ENCODE measurements at regions not wholly inside any gene's neighbourhood (a gene's known extent, or its start where the extent isn't known, plus 50 kb on each side); places are given as distances from the start of the nearest gene placed in this dataset.

DNA sequence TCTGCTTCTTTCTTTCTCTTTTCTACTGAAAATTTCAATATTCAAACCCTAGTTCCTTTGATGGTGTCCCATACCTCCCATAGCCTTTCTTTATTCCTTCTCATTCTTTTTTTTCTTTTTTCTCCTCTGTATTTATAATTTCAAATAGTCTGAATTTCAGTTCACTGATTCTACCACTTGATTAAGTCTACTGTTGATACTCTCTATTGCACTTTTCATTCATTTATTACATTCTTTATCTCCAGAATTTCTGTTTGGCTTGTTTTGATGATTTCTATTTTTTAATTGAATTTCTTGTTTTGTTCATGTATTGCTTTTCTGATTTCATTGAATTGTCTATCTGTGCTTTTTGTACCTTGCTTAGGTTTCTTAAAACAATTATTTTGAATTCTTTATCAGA lies 111.9 kb upstream of the VRK2 start:
- intact Hi-C loops (cut with micrococcal nuclease) = no loop called here
- no peak overlapping the region for H3K27ac Mint-ChIP-seq
- H3K4me1 Mint-ChIP-seq (ENCODE audit: low read depth) = no peaks in the 10 kb centered on the region
- no peak for DNase-seq (ENCODE audit: low spot score)
- H3K36me3 Mint-ChIP-seq (ENCODE audit: low read depth) = no peaks in the 10 kb centered on the region
- H3K27me3 Mint-ChIP-seq (ENCODE audit: insufficient read depth) = peaks cover 2% of the 10 kb centered on the region
- H3K4me3 Mint-ChIP-seq = no peak overlapping the region
- H3K9me3 Mint-ChIP-seq = peaks cover 40% of the 10 kb centered on the region

DNA sequence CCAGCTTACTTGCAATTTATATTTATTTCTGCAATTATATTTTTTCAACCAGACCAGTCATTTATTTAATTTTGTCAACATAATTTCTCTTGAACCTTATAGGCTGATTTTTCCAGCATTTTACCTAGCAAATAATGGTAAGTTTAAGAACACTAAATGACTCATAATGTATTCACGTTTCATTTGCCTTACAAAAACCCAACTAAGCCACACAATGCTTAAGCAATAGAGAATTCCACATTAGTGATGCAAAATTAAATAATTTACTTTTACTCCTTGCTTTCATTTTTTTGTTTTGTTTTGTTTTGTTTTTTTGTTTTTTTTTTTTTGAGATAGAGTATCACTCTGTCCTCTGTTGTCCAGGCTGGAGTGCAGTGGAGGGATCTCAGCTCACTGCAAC lies 110.4 kb upstream of the VRK2 start:
- DNase-seq (ENCODE audit: low spot score) = no peak
- Mint-ChIP-seq H3K4me1 (ENCODE audit: low read depth) (no peaks in the 10 kb centered on the region), H3K36me3 (ENCODE audit: low read depth) (no peaks in the 10 kb centered on the region), H3K27ac (no peak overlapping the region), H3K27me3 (ENCODE audit: insufficient read depth) (peaks cover 2% of the 10 kb centered on the region), H3K9me3 (peaks cover 37% of the 10 kb centered on the region), H3K4me3 (no peak overlapping the region)
- intact Hi-C loops (cut with micrococcal nuclease) = no loop called here

DNA sequence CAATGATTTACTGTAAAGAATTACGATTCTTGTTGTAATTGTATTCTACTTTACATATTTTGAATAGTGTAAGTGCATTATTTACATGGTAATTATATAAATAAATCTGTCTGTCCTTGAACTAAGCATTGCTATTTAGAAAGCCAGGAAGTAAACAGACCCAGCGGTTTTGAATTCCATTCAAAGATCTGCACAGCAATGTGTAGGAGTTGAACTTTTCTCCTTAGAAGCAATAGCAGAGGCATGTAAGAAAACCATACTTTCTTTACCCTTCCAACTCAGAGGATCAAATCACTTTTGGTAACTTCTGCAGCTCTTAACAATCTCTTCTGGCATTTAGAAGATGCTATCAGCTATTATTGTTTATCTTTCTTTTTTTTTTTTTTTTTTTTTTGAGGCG lies 109.2 kb upstream of the VRK2 start:
- no peaks in the 10 kb centered on the region for H3K36me3 Mint-ChIP-seq (ENCODE audit: low read depth)

DNA sequence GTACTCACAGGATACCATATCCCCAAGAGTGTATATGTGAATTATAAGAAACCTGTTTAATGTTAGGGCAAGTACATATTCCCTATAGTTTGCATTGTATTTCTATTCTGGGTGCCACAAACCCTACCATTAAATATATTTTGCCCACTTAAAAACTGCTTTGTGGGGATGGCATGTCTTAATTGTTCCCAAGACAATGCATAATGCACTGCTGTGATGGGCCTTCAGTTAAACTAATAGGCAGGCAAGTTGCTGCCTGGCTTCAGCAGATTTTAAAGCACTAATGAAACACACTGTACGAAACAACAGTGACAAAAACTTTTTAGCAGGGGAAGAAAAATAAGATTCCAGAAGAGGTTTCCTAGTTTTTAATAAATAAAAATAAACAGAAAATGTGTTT lies 104.8 kb upstream of the VRK2 start:
- intact Hi-C loops (cut with micrococcal nuclease) = no loop called here

More for the DNA sequence above, 109.2 kb upstream of the VRK2 start:
- H3K9me3 Mint-ChIP-seq = peaks cover 36% of the 10 kb centered on the region
- no peak overlapping the region for H3K27ac Mint-ChIP-seq
- DNase-seq (ENCODE audit: low spot score) = no peak
- no peak overlapping the region for H3K4me3 Mint-ChIP-seq
- no peaks in the 10 kb centered on the region for H3K4me1 Mint-ChIP-seq (ENCODE audit: low read depth)
- intact Hi-C loops (cut with micrococcal nuclease) = no loop called here
- peaks cover 1% of the 10 kb centered on the region for H3K27me3 Mint-ChIP-seq (ENCODE audit: insufficient read depth)

DNA sequence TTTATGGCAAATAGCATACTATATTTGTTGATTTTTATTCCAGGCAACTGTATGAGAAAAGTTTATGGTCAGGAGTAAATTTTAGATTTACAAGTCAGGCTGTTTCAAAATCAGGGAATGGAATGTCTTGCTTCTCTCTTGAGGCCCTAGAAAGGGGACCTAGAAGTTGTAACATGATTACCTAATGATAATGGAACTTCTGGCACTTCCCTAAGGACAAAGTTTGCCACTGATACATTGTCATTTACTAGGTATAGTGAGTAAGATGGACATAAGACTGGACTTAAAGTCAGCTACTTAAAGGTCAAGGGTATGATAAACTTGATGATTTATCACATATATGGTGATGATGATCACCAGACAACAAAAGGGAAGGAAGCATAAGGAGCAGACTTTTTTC lies 103.3 kb upstream of the VRK2 start:
- H3K27me3 Mint-ChIP-seq (ENCODE audit: insufficient read depth) = no peaks in the 10 kb centered on the region
- H3K27ac Mint-ChIP-seq = no peak overlapping the region
- H3K4me1 Mint-ChIP-seq (ENCODE audit: low read depth) = no peaks in the 10 kb centered on the region
- H3K4me3 Mint-ChIP-seq = no peak overlapping the region
- no peaks in the 10 kb centered on the region for H3K36me3 Mint-ChIP-seq (ENCODE audit: low read depth)
- DNase-seq (ENCODE audit: low spot score) = no peak
- intact Hi-C loops (cut with micrococcal nuclease) = no loop called here
- peaks cover 3% of the 10 kb centered on the region for H3K9me3 Mint-ChIP-seq

More for the DNA sequence above, 104.8 kb upstream of the VRK2 start:
- no peaks in the 10 kb centered on the region for H3K27me3 Mint-ChIP-seq (ENCODE audit: insufficient read depth)
- no peak overlapping the region for H3K4me3 Mint-ChIP-seq
- no peak overlapping the region for H3K27ac Mint-ChIP-seq
- no peak for DNase-seq (ENCODE audit: low spot score)
- H3K9me3 Mint-ChIP-seq = peaks cover 3% of the 10 kb centered on the region
- no peaks in the 10 kb centered on the region for H3K4me1 Mint-ChIP-seq (ENCODE audit: low read depth)
- no peaks in the 10 kb centered on the region for H3K36me3 Mint-ChIP-seq (ENCODE audit: low read depth)

DNA sequence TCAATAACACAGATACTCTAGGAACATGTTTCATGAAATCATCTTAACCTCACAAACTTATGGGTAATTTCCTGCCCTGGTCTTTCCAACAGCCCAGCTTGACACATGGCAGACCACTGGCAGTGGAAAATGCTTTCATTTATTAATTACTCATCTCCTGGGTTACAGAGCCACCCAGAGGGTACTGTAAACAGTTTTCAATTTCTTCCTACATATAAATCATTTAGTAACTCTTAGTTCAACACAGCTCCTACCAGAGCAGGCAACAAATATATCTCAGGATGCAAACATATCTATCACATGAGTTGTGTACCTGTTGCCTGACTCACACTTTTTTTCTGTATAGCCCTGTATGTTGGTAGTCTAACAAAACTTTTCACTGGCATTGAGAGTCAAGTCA lies 99.2 kb upstream of the VRK2 start:
- no peaks in the 10 kb centered on the region for H3K9me3 Mint-ChIP-seq
- H3K4me1 Mint-ChIP-seq (ENCODE audit: low read depth) = no peaks in the 10 kb centered on the region
- DNase-seq (ENCODE audit: low spot score) = no peak
- no peak overlapping the region for H3K27ac Mint-ChIP-seq
- no peaks in the 10 kb centered on the region for H3K27me3 Mint-ChIP-seq (ENCODE audit: insufficient read depth)
- intact Hi-C loops (cut with micrococcal nuclease) = no loop called here
- no peak overlapping the region for H3K4me3 Mint-ChIP-seq
- no peaks in the 10 kb centered on the region for H3K36me3 Mint-ChIP-seq (ENCODE audit: low read depth)

DNA sequence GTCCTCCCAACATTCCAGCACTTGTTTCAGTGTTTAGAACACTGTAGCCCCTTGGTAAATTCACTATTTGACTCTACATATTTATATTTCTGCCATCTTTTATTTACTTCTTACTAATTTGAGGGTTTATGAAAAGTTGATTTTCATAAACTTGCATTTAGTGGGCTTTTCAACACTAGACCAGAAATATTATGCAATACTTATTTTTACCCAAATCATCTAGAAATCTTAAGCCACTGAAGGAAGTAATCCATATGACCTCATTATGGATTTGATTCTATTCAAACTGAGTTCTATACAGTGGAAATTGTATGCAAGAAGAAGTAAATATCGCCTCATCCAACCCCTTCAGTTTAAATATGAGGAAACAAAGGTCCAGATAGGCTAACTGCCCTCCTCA lies 92.6 kb upstream of the VRK2 start:
- DNase-seq (ENCODE audit: low spot score) = no peak
- no peaks in the 10 kb centered on the region for H3K27me3 Mint-ChIP-seq (ENCODE audit: insufficient read depth)
- no peak overlapping the region for H3K4me3 Mint-ChIP-seq
- H3K27ac Mint-ChIP-seq = no peak overlapping the region
- intact Hi-C loops (cut with micrococcal nuclease) = no loop called here
- no peaks in the 10 kb centered on the region for H3K9me3 Mint-ChIP-seq
- no peaks in the 10 kb centered on the region for H3K4me1 Mint-ChIP-seq (ENCODE audit: low read depth)
- H3K36me3 Mint-ChIP-seq (ENCODE audit: low read depth) = no peaks in the 10 kb centered on the region

DNA sequence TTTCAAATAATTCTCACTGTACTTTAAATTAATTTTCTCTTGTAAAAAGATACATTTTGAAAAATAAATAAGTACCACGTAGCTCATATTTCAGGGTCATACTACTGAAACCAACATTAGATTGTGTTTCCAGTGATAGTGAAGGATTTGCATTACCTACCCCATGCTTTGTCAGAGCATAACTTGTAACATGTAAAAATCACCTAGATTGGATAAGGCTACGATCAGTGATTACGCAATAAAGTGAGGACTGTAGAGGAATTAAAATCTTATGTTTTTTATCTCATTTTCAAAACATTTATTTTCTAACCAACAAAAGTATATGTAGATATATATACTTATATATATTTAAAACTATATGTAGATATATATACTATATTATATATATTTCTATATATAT lies 89.4 kb upstream of the VRK2 start:
- intact Hi-C loops (cut with micrococcal nuclease) = no loop called here
- no peak for DNase-seq (ENCODE audit: low spot score)
- no peaks in the 10 kb centered on the region for H3K4me1 Mint-ChIP-seq (ENCODE audit: low read depth)
- no peak overlapping the region for H3K4me3 Mint-ChIP-seq
- no peak overlapping the region for H3K27ac Mint-ChIP-seq
- H3K9me3 Mint-ChIP-seq = no peaks in the 10 kb centered on the region
- H3K27me3 Mint-ChIP-seq (ENCODE audit: insufficient read depth) = no peaks in the 10 kb centered on the region
- no peaks in the 10 kb centered on the region for H3K36me3 Mint-ChIP-seq (ENCODE audit: low read depth)

DNA sequence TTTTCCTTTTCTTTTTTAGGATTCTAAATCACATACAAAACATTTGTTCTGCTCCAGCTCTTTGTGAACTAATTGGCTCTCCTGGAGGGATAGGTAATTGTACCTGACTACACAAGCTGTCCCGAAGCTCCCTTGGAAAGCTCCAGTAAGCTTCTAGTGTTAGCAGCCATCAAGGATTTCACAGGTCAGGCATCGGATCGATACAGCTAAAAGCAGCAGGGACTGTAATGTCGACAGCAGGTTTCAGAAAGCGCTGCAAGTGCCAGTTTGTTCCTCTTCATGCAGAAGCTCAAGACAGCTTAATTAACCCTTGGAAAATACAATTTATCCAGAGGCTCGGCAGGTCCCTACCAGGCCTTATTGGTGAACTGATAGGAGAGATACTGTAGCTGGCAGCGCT lies 87.2 kb upstream of the VRK2 start:
- intact Hi-C loops (cut with micrococcal nuclease) = no loop called here
- Mint-ChIP-seq H3K9me3 (no peaks in the 10 kb centered on the region), H3K4me3 (no peak overlapping the region), H3K27me3 (ENCODE audit: insufficient read depth) (no peaks in the 10 kb centered on the region), H3K27ac (no peak overlapping the region), H3K36me3 (ENCODE audit: low read depth) (no peaks in the 10 kb centered on the region), H3K4me1 (ENCODE audit: low read depth) (no peaks in the 10 kb centered on the region)
- no peak for DNase-seq (ENCODE audit: low spot score)

DNA sequence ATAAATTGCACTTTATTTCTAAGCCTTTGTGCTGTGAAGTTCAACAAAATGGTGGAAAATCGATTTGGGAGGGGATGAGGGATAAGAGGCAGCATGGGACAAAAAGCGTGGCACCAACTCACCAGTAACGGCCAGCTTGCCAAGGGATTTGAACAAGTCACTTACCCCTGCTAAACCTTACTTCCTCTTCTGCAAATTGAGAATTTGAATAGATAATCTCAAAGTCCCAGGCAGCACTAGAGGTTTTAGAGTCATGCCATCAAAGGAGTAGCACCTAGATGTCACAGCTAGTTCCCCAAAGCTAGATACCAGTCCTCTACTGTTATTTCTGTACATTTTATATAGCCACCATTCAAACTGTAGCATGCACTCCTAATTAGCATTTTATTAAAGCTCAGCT lies 83.7 kb upstream of the VRK2 start:
- intact Hi-C loops (cut with micrococcal nuclease) = no loop called here
- no peak overlapping the region for H3K4me3 Mint-ChIP-seq
- no peaks in the 10 kb centered on the region for H3K27me3 Mint-ChIP-seq (ENCODE audit: insufficient read depth)
- no peaks in the 10 kb centered on the region for H3K36me3 Mint-ChIP-seq (ENCODE audit: low read depth)
- H3K4me1 Mint-ChIP-seq (ENCODE audit: low read depth) = no peaks in the 10 kb centered on the region
- no peak overlapping the region for H3K27ac Mint-ChIP-seq
- no peak for DNase-seq (ENCODE audit: low spot score)
- no peaks in the 10 kb centered on the region for H3K9me3 Mint-ChIP-seq

DNA sequence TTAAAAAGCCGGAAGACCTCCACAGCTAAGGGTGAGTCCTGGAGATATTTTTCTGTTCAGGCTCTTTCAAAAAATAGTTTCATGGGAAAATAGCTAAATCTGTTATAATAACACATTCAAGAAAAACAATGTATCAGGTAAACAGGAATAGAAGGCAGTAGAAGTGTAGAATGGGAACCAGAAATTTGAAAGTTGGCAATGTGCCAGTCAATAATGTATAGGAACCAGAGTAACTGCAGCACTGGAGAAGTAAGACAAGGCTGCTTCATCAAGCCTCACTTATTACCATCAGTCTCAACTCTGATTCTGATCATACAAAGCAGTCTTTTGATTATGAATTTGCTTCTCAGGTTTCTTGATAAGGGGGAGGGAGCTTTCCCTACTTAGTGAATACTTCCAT lies 81.4 kb upstream of the VRK2 start:
- Mint-ChIP-seq H3K36me3 (ENCODE audit: low read depth) (no peaks in the 10 kb centered on the region), H3K9me3 (no peaks in the 10 kb centered on the region), H3K27ac (no peak overlapping the region), H3K4me3 (no peak overlapping the region), H3K27me3 (ENCODE audit: insufficient read depth) (no peaks in the 10 kb centered on the region), H3K4me1 (ENCODE audit: low read depth) (no peaks in the 10 kb centered on the region)
- DNase-seq (ENCODE audit: low spot score) = no peak
- intact Hi-C loops (cut with micrococcal nuclease) = no loop called here

DNA sequence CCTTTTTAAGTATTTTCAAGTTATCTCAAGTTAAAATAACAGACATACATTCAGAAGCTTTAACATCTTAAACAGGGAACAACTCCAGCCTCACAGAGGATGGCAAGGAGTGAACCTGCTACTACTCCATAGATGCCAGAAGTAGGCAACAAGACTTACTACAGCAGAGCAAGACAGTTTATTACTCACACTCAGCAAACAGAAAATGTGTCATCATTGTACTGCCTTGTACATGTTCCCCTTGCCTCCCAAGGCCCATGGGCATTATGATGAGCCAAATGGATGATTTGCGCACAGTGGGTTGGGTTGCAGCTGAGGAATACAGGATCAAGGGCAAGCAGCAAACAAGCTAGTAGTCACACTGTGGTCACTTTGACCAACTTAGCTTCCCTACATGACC lies 80.6 kb upstream of the VRK2 start:
- Mint-ChIP-seq H3K9me3 (no peaks in the 10 kb centered on the region), H3K27me3 (ENCODE audit: insufficient read depth) (peaks cover 3% of the 10 kb centered on the region), H3K4me1 (ENCODE audit: low read depth) (no peaks in the 10 kb centered on the region), H3K36me3 (ENCODE audit: low read depth) (no peaks in the 10 kb centered on the region), H3K4me3 (no peak overlapping the region), H3K27ac (no peak overlapping the region)
- intact Hi-C loops (cut with micrococcal nuclease) = no loop called here
- no peak for DNase-seq (ENCODE audit: low spot score)

DNA sequence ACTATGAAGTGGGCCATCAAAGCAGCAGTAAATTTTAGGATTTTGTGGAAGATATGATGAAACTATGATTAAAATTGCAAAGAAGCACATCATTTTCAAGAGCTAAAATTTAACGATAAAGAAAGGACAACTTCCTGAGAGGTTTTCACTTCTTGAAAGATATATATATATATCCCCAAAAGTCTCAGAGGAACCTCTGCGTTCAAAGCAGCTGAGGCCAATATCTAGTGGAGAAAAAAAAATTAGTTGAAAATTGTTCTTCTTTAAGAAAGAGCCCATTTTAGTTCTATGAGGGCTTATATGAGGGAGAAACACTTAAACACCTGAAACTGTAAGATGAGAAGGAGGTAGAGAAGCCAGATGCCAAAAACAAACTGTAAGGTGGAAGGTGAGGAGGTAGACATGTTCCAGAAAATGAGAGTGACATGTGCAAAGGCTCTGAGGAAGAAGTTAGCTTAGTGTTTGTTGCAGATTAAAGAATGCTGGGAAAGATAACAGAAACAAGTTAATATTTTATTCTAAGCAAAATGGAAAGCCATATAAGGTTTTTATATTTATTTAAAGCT lies 72.9 kb upstream of the VRK2 start:
- DNase-seq (ENCODE audit: low spot score) = no peak
- H3K27me3 Mint-ChIP-seq (ENCODE audit: insufficient read depth) = peaks cover 3% of the 10 kb centered on the region
- no peaks in the 10 kb centered on the region for H3K9me3 Mint-ChIP-seq
- intact Hi-C loops (cut with micrococcal nuclease) = no loop called here
- H3K36me3 Mint-ChIP-seq (ENCODE audit: low read depth) = no peaks in the 10 kb centered on the region
- H3K4me3 Mint-ChIP-seq = no peak overlapping the region
- H3K27ac Mint-ChIP-seq = no peak overlapping the region
- H3K4me1 Mint-ChIP-seq (ENCODE audit: low read depth) = no peaks in the 10 kb centered on the region

DNA sequence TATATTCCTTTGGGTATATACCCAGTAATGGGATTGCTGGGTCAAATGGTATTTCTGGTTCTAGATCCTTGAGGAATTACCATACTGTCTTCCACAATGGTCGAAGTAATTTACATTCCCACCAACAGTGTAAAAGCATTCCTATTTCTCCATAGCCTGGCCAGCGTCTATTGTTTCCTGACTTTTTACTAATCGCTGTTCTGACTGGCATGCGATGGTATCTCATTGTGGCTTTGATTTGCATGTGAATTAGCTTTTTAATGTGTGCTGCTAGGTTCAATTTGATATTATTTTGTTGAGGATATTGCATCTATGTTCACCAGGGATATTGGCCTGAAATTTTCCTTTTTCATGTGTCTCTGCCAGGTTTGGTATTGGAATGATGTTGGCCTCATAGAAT lies 67.4 kb upstream of the VRK2 start:
- no peak overlapping the region for H3K4me3 Mint-ChIP-seq
- DNase-seq (ENCODE audit: low spot score) = no peak
- H3K36me3 Mint-ChIP-seq (ENCODE audit: low read depth) = no peaks in the 10 kb centered on the region
- H3K27me3 Mint-ChIP-seq (ENCODE audit: insufficient read depth) = no peaks in the 10 kb centered on the region
- H3K4me1 Mint-ChIP-seq (ENCODE audit: low read depth) = no peaks in the 10 kb centered on the region
- no peak overlapping the region for H3K27ac Mint-ChIP-seq
- no peaks in the 10 kb centered on the region for H3K9me3 Mint-ChIP-seq
- intact Hi-C loops (cut with micrococcal nuclease) = no loop called here

Data from activated T-helper 1 cell treated with anti-CD3 and anti-CD28 coated beads, Interleukin-12 subunit alpha, Interleukin-12 subunit beta, Interleukin-2, Interleukin-4 antibody, amounts not matched to agents 30 ng/mL and 10 ng/mL and 1 ng/mL, durations not matched to agents 14 hours and 24 hours and 36 hours (primary cell).